Breast epithelium (tissue), 4 donors: ENCODE measurements at regions not wholly inside any gene's neighbourhood (a gene's known extent, or its start where the extent isn't known, plus 50 kb on each side); places are given as distances from the start of the nearest gene placed in this dataset.

ENCODE experiments used
- DNase-seq, 2 donors: peaks; one replicate each; pipeline ENCODE4 v3.0.0-alpha.2; 2019; ENCODE audit warnings: low spot score in 2 of 2
- H3K27ac ChIP-seq, 2 donors: fragments of 200-600 bp; sonication (generic) in 1 of 2; one replicate each; pipeline ENCODE4 v1.5.1; 2016 to 2019; ENCODE audit warnings: mild to moderate bottlenecking in 1 of 2
- H3K27me3 ChIP-seq, 2 donors: fragments of 200-600 bp; sonication (generic) in 1 of 2; one replicate each; pipeline versions ENCODE4 v1.5.1 to v1.6.0; 2017 to 2019; ENCODE audit warnings: control low read depth in 1 of 2, mild to moderate bottlenecking in 1 of 2
- H3K36me3 ChIP-seq: fragments of 200-600 bp; one replicate; pipeline ENCODE4 v1.5.1; 2019
- H3K4me1 ChIP-seq, 2 donors: fragments of 200-600 bp; sonication (generic); one replicate each; pipeline ENCODE4 v1.5.1; 2016 to 2019; ENCODE audit warnings: control low read depth in 1 of 2
- H3K4me3 ChIP-seq, 3 donors: fragments of 200-600 bp; sonication (generic); 1 replicate in 2 of 3; 2 replicates in 1 of 3; pipeline ENCODE4 v1.5.1; 2016 to 2019; ENCODE audit warnings: mild to moderate bottlenecking in 3 of 3, moderate library complexity in 2 of 3
- H3K9me3 ChIP-seq, 2 donors: fragments of 200-600 bp; sonication (generic) in 1 of 2; one replicate each; pipeline ENCODE4 v1.5.1; 2016 to 2019; ENCODE audit warnings: control low read depth in 1 of 2
- POLR2A ChIP-seq: fragments of 450-650 bp; IDR thresholded peaks from one replicate; pipeline ENCODE4 v1.6.1; 2016; ENCODE audit warnings: antibody characterized with exemption, mild to moderate bottlenecking, moderate library complexity
- POLR2AphosphoS5 ChIP-seq, 3 donors: sonication (generic); formaldehyde crosslinking; IDR thresholded peaks; one replicate each; pipeline ENCODE4 v1.6.1; 2017; ENCODE audit warnings: antibody characterized with exemption in 3 of 3
- intact Hi-C: fragments of 100-400 bp; cut with DNase I; formaldehyde crosslinking; loops from one replicate; pipeline ENCODE4 v1.15.1; 2023; ENCODE audit warnings: low total_unique reads
- TF ChIP-seq, protein P1 (sequence below), 3 donors: fragments of 450-650 bp; IDR thresholded peaks; one replicate each; pipeline ENCODE4 v1.5.1; 2016 to 2017; ENCODE audit warnings: antibody characterized with exemption in 3 of 3, mild to moderate bottlenecking in 3 of 3, moderate library complexity in 3 of 3

DNA sequence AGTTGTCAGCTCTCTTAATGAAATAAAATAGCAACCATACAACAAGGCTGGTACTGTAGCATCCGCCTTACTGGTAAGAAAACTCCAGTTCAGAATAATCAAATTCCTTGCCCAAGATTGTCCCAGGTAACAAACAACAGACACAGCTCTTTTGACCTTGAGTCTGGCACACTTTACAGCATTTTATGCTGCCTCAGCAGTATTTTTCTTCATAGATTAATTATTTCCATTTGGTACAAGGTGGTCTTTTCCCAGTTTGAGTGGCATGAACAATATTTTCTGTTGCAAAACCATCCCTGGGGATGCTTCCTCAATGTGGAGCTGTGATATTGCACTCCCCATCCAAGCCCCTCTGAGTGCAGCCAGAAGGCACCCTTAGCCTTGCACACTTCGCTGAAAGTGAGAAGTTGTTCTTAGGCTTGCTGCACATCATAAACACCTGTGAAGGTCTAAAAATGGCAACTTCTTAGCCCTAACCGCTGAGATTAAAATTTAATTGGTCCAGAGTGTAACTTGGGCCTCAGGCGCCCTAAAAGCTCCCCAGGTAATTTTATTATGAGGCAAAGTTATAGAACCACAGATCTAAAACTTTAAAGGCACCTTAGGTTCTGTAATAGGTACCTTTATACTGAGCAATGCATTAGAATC lies 523.3 kb downstream of the CMPK2 start:
- Histone ChIP-seq H3K4me3 (no peak overlapping the region), H3K36me3 (no peaks in the 10 kb centered on the region), H3K27me3 (no peaks in the 10 kb centered on the region), H3K4me1 (no peaks in the 10 kb centered on the region), H3K27ac (no peak overlapping the region), H3K9me3 (no peaks in the 10 kb centered on the region)
- TF ChIP-seq, protein P1, sequence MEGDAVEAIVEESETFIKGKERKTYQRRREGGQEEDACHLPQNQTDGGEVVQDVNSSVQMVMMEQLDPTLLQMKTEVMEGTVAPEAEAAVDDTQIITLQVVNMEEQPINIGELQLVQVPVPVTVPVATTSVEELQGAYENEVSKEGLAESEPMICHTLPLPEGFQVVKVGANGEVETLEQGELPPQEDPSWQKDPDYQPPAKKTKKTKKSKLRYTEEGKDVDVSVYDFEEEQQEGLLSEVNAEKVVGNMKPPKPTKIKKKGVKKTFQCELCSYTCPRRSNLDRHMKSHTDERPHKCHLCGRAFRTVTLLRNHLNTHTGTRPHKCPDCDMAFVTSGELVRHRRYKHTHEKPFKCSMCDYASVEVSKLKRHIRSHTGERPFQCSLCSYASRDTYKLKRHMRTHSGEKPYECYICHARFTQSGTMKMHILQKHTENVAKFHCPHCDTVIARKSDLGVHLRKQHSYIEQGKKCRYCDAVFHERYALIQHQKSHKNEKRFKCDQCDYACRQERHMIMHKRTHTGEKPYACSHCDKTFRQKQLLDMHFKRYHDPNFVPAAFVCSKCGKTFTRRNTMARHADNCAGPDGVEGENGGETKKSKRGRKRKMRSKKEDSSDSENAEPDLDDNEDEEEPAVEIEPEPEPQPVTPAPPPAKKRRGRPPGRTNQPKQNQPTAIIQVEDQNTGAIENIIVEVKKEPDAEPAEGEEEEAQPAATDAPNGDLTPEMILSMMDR (IDR thresholded peaks at IDR 0.05), result no peak
- no peak for TF ChIP-seq POLR2AphosphoS5 (IDR thresholded peaks at IDR 0.05)
- TF ChIP-seq POLR2A, result no peak
- DNase-seq, result no peak
- intact Hi-C loops, result loop anchor here (1.0 kb wide), 1 partner anchor 20 kb away; no protein-coding TSS in a partner anchor

DNA sequence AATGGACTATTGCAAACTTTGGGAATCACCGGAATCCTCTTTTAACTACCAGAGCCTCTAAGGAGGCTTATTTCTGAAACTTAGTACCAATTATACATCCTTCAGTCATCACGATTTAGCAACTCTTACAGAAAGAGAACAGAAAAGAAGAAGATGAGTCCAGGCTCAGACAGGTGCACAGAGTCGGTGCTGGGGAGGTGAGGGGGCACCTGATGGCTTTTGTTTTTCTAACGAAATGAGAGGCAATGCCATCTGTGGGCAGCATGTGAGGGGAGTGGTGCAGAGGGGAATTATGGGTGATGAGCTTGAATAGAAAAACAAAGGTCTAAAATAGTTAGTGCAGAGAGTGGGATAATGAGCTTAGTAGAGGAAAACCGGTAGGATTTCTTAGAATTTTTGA lies 522.6 kb downstream of the CMPK2 start:
- no peak for TF ChIP-seq POLR2A
- TF ChIP-seq, protein P1 (IDR thresholded peaks at IDR 0.05), result no peak
- no peak for TF ChIP-seq POLR2AphosphoS5 (IDR thresholded peaks at IDR 0.05)
- intact Hi-C loops, result no loop called here
- no peaks in the 10 kb centered on the region for H3K9me3 ChIP-seq
- DNase-seq, result no peak
- no peaks in the 10 kb centered on the region for H3K4me1 ChIP-seq
- H3K27ac ChIP-seq, result no peak overlapping the region
- no peaks in the 10 kb centered on the region for H3K27me3 ChIP-seq
- no peak overlapping the region for H3K4me3 ChIP-seq
- no peaks in the 10 kb centered on the region for H3K36me3 ChIP-seq

DNA sequence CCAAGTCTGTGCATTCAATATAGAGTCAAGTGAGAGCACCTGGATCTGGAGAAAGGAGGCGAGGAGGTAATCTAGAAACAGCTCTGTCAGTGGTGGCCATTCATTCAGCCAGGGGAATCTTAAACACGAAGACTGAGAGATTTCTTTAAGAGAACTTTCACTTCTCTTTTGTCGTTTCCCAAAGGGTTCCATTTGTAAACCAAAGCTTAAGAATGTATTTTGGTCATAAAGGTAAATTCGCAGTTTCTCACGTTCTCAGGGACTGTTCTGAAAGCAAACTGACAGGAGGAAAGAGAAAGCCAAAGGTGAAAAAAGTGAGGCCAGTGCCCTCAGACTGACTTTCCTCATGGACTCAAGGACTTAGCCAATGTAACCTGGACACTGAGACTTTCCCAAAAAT lies 513.5 kb downstream of the CMPK2 start:
- H3K9me3 ChIP-seq, result no peaks in the 10 kb centered on the region
- intact Hi-C loops, result no loop called here
- DNase-seq, result no peak

DNA sequence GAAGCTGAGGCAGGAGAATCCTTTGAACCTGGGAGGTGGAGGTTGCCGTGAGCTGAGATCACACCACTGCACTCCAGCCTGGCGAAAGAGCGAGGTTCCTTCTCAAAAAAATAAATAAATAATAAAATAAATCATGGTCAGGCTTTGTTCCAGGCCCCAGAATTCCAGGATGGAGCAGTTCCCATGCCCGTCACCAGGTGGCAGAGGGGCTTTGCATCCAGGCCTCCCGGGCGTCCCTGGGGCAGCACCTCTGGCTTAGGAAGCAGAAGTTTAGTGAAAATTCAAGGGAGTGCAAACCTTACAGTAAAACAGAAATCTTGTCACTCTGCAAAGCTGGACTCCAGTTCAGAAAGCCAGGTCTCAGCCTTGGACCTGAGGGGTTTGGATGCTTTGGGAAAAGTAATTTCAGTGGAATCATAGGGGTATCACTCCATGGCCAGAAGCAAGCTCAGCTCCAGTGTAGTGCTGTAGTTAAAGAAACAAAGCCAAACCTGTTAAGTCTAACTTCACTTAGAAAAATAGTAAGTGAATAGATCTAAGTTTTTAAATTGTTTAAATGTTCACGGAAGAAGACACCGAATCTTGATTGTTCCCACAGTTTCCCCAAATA lies 512.7 kb downstream of the CMPK2 start:
- TF ChIP-seq, protein P1 (IDR thresholded peaks at IDR 0.05), result no peak
- TF ChIP-seq POLR2AphosphoS5 (IDR thresholded peaks at IDR 0.05) (no peak), POLR2A (no peak)
- DNase-seq, result no peak
- Histone ChIP-seq H3K27me3 (no peaks in the 10 kb centered on the region), H3K27ac (no peak overlapping the region), H3K36me3 (no peaks in the 10 kb centered on the region), H3K4me1 (no peaks in the 10 kb centered on the region), H3K4me3 (no peak overlapping the region), H3K9me3 (no peaks in the 10 kb centered on the region)
- intact Hi-C loops, result no loop called here

More for the DNA sequence above, 513.5 kb downstream of the CMPK2 start:
- TF ChIP-seq POLR2AphosphoS5 (IDR thresholded peaks at IDR 0.05) (no peak), POLR2A (no peak)
- TF ChIP-seq, protein P1 (IDR thresholded peaks at IDR 0.05), result no peak
- Histone ChIP-seq H3K4me3 (no peak overlapping the region), H3K27ac (no peak overlapping the region), H3K4me1 (no peaks in the 10 kb centered on the region), H3K27me3 (no peaks in the 10 kb centered on the region), H3K36me3 (no peaks in the 10 kb centered on the region)

DNA sequence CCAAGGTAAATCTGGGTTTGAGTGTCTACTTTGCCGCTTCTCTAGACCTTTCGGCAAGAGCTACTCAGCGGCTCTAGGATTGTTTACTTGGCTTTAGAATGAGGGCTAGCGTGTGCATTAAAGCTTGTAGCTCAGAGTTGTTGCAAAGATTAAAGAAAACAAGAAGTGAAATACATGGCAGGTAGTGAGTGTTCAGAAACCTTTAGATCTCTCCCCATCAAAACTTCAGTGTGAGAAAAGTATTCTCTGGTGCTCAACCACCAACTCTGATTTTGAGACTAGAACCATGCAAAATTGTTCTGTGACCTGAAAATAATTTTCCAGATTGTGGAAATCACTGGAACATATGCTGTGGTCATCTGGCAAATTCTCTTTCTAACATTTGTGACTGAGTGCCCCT lies 512.0 kb downstream of the CMPK2 start:
- H3K27ac ChIP-seq, result no peak overlapping the region
- intact Hi-C loops, result no loop called here

More for the DNA sequence above, 512.0 kb downstream of the CMPK2 start:
- H3K27me3 ChIP-seq, result no peaks in the 10 kb centered on the region
- TF ChIP-seq POLR2AphosphoS5 (IDR thresholded peaks at IDR 0.05) (no peak), POLR2A (no peak)
- TF ChIP-seq, protein P1 (IDR thresholded peaks at IDR 0.05), result no peak
- H3K4me3 ChIP-seq, result no peak overlapping the region
- H3K36me3 ChIP-seq, result no peaks in the 10 kb centered on the region
- no peaks in the 10 kb centered on the region for H3K9me3 ChIP-seq
- no peaks in the 10 kb centered on the region for H3K4me1 ChIP-seq
- no peak for DNase-seq
